ENCODE measurements at regions not wholly inside any gene's neighbourhood (a gene's known extent, or its start where the extent isn't known, plus 50 kb on each side); places are given as distances from the start of the nearest gene placed in this dataset.

- TF ChIP-seq ZNF532 (CRISPR knock-in tag; IDR thresholded peaks at IDR 0.05; ENCODE audit: borderline replicate concordance) (no peak), EMX1 (CRISPR knock-in tag; IDR thresholded peaks at IDR 0.05) (no peak), NR3C1 (CRISPR knock-in tag; conservative IDR thresholded peaks at IDR 0.05; ENCODE audit: low read depth) (no peak), E2F4 (CRISPR knock-in tag; IDR thresholded peaks at IDR 0.05; ENCODE audit: borderline replicate concordance, low read depth) (no peak), ATF1 (CRISPR knock-in tag; IDR thresholded peaks at IDR 0.05) (no peak), ZNF121 (CRISPR knock-in tag; IDR thresholded peaks at IDR 0.05) (no peak)
- TF ChIP-seq, protein P1, sequence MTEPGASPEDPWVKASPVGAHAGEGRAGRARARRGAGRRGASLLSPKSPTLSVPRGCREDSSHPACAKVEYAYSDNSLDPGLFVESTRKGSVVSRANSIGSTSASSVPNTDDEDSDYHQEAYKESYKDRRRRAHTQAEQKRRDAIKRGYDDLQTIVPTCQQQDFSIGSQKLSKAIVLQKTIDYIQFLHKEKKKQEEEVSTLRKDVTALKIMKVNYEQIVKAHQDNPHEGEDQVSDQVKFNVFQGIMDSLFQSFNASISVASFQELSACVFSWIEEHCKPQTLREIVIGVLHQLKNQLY (CRISPR knock-in tag; IDR thresholded peaks at IDR 0.05), result no peak
- TF ChIP-seq, protein P2, sequence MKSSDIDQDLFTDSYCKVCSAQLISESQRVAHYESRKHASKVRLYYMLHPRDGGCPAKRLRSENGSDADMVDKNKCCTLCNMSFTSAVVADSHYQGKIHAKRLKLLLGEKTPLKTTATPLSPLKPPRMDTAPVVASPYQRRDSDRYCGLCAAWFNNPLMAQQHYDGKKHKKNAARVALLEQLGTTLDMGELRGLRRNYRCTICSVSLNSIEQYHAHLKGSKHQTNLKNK (CRISPR knock-in tag; IDR thresholded peaks at IDR 0.05), result no peak
Measured at GRCh38 chr2:13813236-13813635, 819.3 kb upstream of the LRATD1 start (continued).

- H3K9me3 Mint-ChIP-seq, result no peaks in the 10 kb centered on the region
- H3K27me3 Mint-ChIP-seq (ENCODE audit: low read depth), result peaks cover 86% of the 10 kb centered on the region
- H3K4me3 Mint-ChIP-seq, result no peak overlapping the region
- no peak for TF ChIP-seq ZNF232 (CRISPR knock-in tag; IDR thresholded peaks at IDR 0.05)
- no peak for TF ChIP-seq IRF2 (CRISPR knock-in tag; IDR thresholded peaks at IDR 0.05; ENCODE audit: borderline replicate concordance, low read depth)
- H3K4me1 Mint-ChIP-seq, result peaks cover 7% of the 10 kb centered on the region
- DNase-seq (ENCODE audit: low spot score), result no peak
- no peak for ATAC-seq
- POLR2A ChIA-PET, result no interaction called here
- CTCF ChIA-PET, result no interaction called here
- H3K27ac Mint-ChIP-seq, result no peak overlapping the region
- H3K36me3 Mint-ChIP-seq, result no peaks in the 10 kb centered on the region
Measured at GRCh38 chr2:13818002-13818401, 814.5 kb upstream of the LRATD1 start.

DNA sequence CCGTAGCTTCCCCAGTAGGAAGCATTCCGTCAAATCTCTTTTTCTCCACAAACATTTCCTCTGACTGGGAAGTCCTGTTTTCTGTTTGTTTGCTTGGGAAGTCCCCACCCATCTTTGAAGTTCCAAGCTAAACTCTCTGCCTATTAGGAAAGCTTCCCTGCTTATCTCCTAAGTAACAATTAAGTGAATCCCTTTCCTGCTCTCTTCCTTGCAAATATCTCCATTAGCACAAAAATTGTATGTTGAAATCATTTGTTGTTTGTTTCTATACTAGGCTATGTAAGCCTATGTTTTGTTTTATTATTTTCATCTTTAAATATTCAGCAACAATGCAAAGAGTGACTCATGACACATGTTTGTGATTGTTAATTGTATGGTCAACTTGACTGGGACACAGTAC, 812.6 kb upstream of the LRATD1 start:
- no peaks in the 10 kb centered on the region for H3K9me3 Mint-ChIP-seq

More for the DNA sequence above, 812.6 kb upstream of the LRATD1 start:
- ChIA-PET CTCF (no interaction called here), POLR2A (no interaction called here)
- Mint-ChIP-seq H3K4me3 (no peak overlapping the region), H3K27me3 (ENCODE audit: low read depth) (peaks cover 89% of the 10 kb centered on the region), H3K27ac (no peak overlapping the region), H3K36me3 (no peaks in the 10 kb centered on the region), H3K4me1 (peaks cover 8% of the 10 kb centered on the region)
- ATAC-seq (no peak), DNase-seq (ENCODE audit: low spot score) (no peak)
- TF ChIP-seq ZNF138 (CRISPR knock-in tag; conservative IDR thresholded peaks at IDR 0.05), result no peak
- TF ChIP-seq, protein P2 (CRISPR knock-in tag; IDR thresholded peaks at IDR 0.05), result no peak
- no peak for TF ChIP-seq ZBTB21 (CRISPR knock-in tag; IDR thresholded peaks at IDR 0.05; ENCODE audit: borderline replicate concordance)
- TF ChIP-seq, protein P3, sequence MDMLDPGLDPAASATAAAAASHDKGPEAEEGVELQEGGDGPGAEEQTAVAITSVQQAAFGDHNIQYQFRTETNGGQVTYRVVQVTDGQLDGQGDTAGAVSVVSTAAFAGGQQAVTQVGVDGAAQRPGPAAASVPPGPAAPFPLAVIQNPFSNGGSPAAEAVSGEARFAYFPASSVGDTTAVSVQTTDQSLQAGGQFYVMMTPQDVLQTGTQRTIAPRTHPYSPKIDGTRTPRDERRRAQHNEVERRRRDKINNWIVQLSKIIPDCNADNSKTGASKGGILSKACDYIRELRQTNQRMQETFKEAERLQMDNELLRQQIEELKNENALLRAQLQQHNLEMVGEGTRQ (CRISPR knock-in tag; IDR thresholded peaks at IDR 0.05), result no peak
- no peak for TF ChIP-seq ATF6 (CRISPR knock-in tag; IDR thresholded peaks at IDR 0.05)
- TF ChIP-seq FOXP1 (CRISPR knock-in tag; IDR thresholded peaks at IDR 0.05; ENCODE audit: borderline replicate concordance), result no peak
- no peak for TF ChIP-seq NR3C1 (CRISPR knock-in tag; conservative IDR thresholded peaks at IDR 0.05; ENCODE audit: low read depth)
- TF ChIP-seq, protein P4, sequence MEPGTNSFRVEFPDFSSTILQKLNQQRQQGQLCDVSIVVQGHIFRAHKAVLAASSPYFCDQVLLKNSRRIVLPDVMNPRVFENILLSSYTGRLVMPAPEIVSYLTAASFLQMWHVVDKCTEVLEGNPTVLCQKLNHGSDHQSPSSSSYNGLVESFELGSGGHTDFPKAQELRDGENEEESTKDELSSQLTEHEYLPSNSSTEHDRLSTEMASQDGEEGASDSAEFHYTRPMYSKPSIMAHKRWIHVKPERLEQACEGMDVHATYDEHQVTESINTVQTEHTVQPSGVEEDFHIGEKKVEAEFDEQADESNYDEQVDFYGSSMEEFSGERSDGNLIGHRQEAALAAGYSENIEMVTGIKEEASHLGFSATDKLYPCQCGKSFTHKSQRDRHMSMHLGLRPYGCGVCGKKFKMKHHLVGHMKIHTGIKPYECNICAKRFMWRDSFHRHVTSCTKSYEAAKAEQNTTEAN (CRISPR knock-in tag; IDR thresholded peaks at IDR 0.05), result no peak
- no peak for TF ChIP-seq E2F1 (CRISPR knock-in tag; IDR thresholded peaks at IDR 0.05)

Data from WTC11 (cell line).